Ishikawa (cell line): ENCODE measurements at regions not wholly inside any gene's neighbourhood (a gene's known extent, or its start where the extent isn't known, plus 50 kb on each side); places are given as distances from the start of the nearest gene placed in this dataset.
A peak's percentile ranks its signal among the peaks of the same experiment; 100 is the strongest.

Experiments used
- CEBPB ChIP-seq: IDR thresholded peaks from 2 replicates; pipeline ENCODE4 v1.6.1; 2012
- CREB1 ChIP-seq: IDR thresholded peaks from 2 replicates; pipeline ENCODE4 v1.6.1; 2012; ENCODE audit warnings: low read depth
- EGR1 ChIP-seq: IDR thresholded peaks from 2 replicates; pipeline ENCODE4 v1.6.1; 2012
- EP300 ChIP-seq: IDR thresholded peaks from 2 replicates; pipeline ENCODE4 v1.6.1; 2012; ENCODE audit warnings: borderline replicate concordance
- FOXM1 ChIP-seq: IDR thresholded peaks from 2 replicates; pipeline ENCODE4 v1.6.1; 2012; ENCODE audit warnings: low read depth, borderline replicate concordance
- NFIC ChIP-seq: IDR thresholded peaks from 2 replicates; pipeline ENCODE4 v1.6.1; 2012
- RAD21 ChIP-seq: IDR thresholded peaks from 2 replicates; pipeline ENCODE4 v1.6.1; 2012; ENCODE audit warnings: low read depth
- TAF1 ChIP-seq: IDR thresholded peaks from 2 replicates; pipeline ENCODE4 v1.6.1; 2012; ENCODE audit warnings: low read depth, mild to moderate bottlenecking
- TCF12 ChIP-seq: IDR thresholded peaks from 2 replicates; pipeline ENCODE4 v1.6.1; 2012; ENCODE audit warnings: low read depth
- TEAD4 ChIP-seq: IDR thresholded peaks from 2 replicates; pipeline ENCODE4 v1.6.1; 2012
- YY1 ChIP-seq: IDR thresholded peaks from 2 replicates; pipeline ENCODE4 v1.6.1; 2012; ENCODE audit warnings: low read depth
- ZBTB7A ChIP-seq: IDR thresholded peaks from 2 replicates; pipeline ENCODE4 v1.6.1; 2012; ENCODE audit warnings: low read depth
- TF ChIP-seq, protein P1 (sequence below): IDR thresholded peaks from 2 replicates; pipeline ENCODE4 v1.6.1; 2012
- TF ChIP-seq, protein P2 (sequence below): IDR thresholded peaks from 2 replicates; pipeline ENCODE4 v1.6.1; 2012; ENCODE audit warnings: low read depth, mild to moderate bottlenecking
- TF ChIP-seq, protein P3 (sequence below): IDR thresholded peaks from 2 replicates; pipeline ENCODE4 v1.6.1; 2012

- no peak for TF ChIP-seq EP300
- no peak for TF ChIP-seq FOXM1
Measured at GRCh38 chr5:163089926-163090325, 347.5 kb upstream of the CCNG1 start.

DNA sequence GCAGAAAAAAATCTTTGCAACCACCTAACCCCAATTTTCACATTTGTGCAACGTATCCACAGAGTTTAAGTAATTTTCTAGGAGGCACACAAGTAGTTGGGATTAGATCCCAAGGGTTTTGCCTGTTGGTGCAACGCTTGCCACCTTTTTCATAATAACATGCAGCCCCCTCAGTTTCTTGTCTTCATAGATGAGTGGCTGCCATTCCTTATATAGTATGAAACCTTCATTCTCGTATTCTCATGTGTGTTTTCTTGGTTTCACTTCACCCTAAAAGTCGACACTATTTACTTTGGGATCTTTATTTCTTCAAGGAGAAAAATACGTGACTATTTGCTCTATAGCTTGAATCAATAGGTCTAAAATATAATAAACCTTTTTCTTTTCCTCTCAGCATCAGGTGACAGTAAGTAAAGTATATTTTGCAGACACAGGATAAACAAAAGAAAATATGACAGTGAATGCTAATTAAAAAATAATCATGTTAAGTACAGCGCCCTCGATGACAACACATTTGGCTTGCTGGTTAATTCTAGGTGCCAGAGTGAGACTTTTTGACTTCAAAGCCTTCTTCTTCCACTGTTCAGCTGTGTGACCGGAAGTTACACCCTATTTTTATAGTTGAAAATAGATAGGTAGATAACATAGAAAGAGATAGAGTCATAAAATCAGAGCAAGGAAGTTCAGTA is 342.8 kb upstream of the CCNG1 start:
- TF ChIP-seq RAD21, result no peak
- no peak for TF ChIP-seq YY1
- TF ChIP-seq, protein P1, sequence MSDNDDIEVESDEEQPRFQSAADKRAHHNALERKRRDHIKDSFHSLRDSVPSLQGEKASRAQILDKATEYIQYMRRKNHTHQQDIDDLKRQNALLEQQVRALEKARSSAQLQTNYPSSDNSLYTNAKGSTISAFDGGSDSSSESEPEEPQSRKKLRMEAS, result no peak
- TF ChIP-seq, protein P2, sequence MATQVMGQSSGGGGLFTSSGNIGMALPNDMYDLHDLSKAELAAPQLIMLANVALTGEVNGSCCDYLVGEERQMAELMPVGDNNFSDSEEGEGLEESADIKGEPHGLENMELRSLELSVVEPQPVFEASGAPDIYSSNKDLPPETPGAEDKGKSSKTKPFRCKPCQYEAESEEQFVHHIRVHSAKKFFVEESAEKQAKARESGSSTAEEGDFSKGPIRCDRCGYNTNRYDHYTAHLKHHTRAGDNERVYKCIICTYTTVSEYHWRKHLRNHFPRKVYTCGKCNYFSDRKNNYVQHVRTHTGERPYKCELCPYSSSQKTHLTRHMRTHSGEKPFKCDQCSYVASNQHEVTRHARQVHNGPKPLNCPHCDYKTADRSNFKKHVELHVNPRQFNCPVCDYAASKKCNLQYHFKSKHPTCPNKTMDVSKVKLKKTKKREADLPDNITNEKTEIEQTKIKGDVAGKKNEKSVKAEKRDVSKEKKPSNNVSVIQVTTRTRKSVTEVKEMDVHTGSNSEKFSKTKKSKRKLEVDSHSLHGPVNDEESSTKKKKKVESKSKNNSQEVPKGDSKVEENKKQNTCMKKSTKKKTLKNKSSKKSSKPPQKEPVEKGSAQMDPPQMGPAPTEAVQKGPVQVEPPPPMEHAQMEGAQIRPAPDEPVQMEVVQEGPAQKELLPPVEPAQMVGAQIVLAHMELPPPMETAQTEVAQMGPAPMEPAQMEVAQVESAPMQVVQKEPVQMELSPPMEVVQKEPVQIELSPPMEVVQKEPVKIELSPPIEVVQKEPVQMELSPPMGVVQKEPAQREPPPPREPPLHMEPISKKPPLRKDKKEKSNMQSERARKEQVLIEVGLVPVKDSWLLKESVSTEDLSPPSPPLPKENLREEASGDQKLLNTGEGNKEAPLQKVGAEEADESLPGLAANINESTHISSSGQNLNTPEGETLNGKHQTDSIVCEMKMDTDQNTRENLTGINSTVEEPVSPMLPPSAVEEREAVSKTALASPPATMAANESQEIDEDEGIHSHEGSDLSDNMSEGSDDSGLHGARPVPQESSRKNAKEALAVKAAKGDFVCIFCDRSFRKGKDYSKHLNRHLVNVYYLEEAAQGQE, result no peak
- no peak for TF ChIP-seq CEBPB
- TF ChIP-seq ZBTB7A, result no peak
- no peak for TF ChIP-seq TAF1
- TF ChIP-seq NFIC, result no peak
- TF ChIP-seq, protein P3, sequence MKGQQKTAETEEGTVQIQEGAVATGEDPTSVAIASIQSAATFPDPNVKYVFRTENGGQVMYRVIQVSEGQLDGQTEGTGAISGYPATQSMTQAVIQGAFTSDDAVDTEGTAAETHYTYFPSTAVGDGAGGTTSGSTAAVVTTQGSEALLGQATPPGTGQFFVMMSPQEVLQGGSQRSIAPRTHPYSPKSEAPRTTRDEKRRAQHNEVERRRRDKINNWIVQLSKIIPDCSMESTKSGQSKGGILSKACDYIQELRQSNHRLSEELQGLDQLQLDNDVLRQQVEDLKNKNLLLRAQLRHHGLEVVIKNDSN, result no peak
- TF ChIP-seq EGR1, result no peak
- TF ChIP-seq TCF12, result no peak
- no peak for TF ChIP-seq FOXM1
- TF ChIP-seq EP300, result no peak

DNA sequence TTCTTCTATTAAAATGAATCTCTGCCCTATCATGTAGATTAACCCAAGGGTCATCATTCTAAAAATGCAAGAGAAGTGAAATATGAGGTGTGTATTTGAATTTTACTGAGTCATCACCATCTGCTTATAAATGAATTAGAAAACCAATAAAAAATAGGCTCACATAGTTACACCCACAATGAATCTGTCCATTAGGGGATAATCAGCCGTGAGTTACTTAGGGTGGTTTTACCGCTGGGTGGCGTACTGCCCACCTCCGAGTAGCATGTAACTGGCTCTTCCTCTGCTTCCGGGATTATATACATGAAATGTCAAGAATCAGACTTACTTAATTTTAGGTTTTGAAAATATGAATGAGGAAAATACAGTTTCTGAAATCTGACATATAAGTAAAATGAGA is 332.9 kb upstream of the CCNG1 start:
- TF ChIP-seq NFIC, result no peak
- TF ChIP-seq FOXM1, result no peak
- no peak for TF ChIP-seq YY1
- TF ChIP-seq, protein P2, result no peak
- TF ChIP-seq RAD21, result peak; percentile 36
- no peak for TF ChIP-seq CREB1
- TF ChIP-seq, protein P3, result no peak

DNA sequence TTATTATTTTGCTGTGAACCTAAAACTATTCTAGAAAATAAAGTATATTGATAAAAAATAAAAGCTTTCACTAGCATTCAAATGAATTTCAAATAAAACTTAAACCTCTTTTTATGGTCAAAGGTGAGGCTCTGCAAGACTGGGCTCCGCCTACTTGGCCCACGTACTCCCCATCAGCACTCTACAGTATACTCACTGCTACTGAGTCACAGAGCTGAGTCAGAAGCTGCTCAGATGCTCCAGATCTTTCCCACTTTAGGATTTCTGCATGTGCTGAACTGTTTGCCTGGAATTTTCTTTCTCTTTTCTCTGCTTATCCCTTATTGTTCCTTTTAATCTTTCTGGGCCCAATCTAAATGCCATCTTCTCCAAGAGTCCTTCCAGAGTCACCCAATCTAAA is 331.9 kb upstream of the CCNG1 start:
- TF ChIP-seq TEAD4, result no peak
- TF ChIP-seq CEBPB, result no peak
- TF ChIP-seq, protein P1, result no peak

- no peak for TF ChIP-seq FOXM1
- TF ChIP-seq EGR1, result no peak
- TF ChIP-seq TCF12, result no peak
- TF ChIP-seq, protein P1, result no peak
- TF ChIP-seq, protein P3, result no peak
Measured at GRCh38 chr5:163106098-163106497, 331.3 kb upstream of the CCNG1 start.

DNA sequence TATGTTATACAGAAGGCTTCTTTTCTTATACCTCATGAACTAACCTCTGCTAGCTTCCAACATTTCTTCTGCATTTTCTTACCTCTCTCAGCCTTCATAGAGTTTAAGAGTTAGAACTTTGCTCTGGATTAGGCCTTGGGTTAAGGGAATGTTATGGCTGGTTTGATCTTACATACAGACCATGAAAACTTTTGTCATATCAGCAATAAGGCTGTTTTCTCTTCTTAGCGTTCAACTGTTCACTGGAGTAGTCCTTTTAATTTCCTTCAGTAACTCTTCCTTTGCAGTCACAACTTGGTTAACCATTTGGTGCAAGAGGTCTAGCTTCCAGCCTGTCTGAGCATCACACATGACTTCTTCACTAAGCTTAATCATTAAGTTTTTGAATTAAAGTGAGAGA is 329.0 kb upstream of the CCNG1 start:
- TF ChIP-seq, protein P1, result no peak
- TF ChIP-seq RAD21, result no peak
- TF ChIP-seq, protein P3, result no peak
- no peak for TF ChIP-seq CREB1
- no peak for TF ChIP-seq TAF1
- no peak for TF ChIP-seq TEAD4
- no peak for TF ChIP-seq EP300
- no peak for TF ChIP-seq CEBPB
- no peak for TF ChIP-seq YY1
- TF ChIP-seq EGR1, result no peak
- TF ChIP-seq ZBTB7A, result no peak
- TF ChIP-seq, protein P2, result no peak
- TF ChIP-seq FOXM1, result no peak
- no peak for TF ChIP-seq NFIC
